Ovary (tissue), 7 donors: ENCODE measurements at regions not wholly inside any gene's neighbourhood (a gene's known extent, or its start where the extent isn't known, plus 50 kb on each side); places are given as distances from the start of the nearest gene placed in this dataset.
"Not testable (repeated sequence)": the region's sequence is repeated elsewhere in the genome, so short reads cannot be mapped to it uniquely, and the experiment has no call there.

Experiments
- DNase-seq, 5 donors: peaks; one replicate each; pipeline ENCODE4 v3.0.0-alpha.2; 2019 to 2020
- H3K27ac ChIP-seq, 2 donors: fragments of 200-600 bp; one replicate each; pipeline versions ENCODE4 v1.5.1 to v1.8.0; 2019 to 2022
- H3K27me3 ChIP-seq: fragments of 200-600 bp; one replicate; pipeline ENCODE4 v1.8.0; 2022
- H3K36me3 ChIP-seq: fragments of 200-600 bp; sonication (generic); one replicate; pipeline ENCODE4 v1.5.1; 2019
- H3K4me1 ChIP-seq: one replicate; pipeline ENCODE4 v1.8.1; 2013; ENCODE audit warnings: mild to moderate bottlenecking, moderate library complexity; ENCODE audit not compliant: insufficient read depth
- H3K4me3 ChIP-seq: fragments of 200-600 bp; sonication (generic); one replicate; pipeline ENCODE4 v1.5.1; 2017
- H3K9me3 ChIP-seq, 2 donors: fragments of 200-600 bp in 1 of 2; sonication (generic) in 1 of 2; one replicate each; pipeline versions ENCODE4 v1.5.1 to v1.8.1; 2013 to 2019; ENCODE audit warnings: mild to moderate bottlenecking in 1 of 2, moderate library complexity in 1 of 2
- EP300 ChIP-seq: sonication (generic); formaldehyde crosslinking; IDR thresholded peaks from one replicate; pipeline ENCODE4 v1.6.1; 2017; ENCODE audit warnings: antibody characterized with exemption
- POLR2A ChIP-seq: fragments of 450-650 bp; IDR thresholded peaks from one replicate; pipeline ENCODE4 v1.6.1; 2017; ENCODE audit warnings: antibody characterized with exemption, mild to moderate bottlenecking, moderate library complexity
- WGBS, 3 donors: extraction: QIAGEN DNeasy Blood & Tissue Kit in 1 of 3; methylation state at CpG; one replicate each; pipeline versions ENCODE4 v1.1.5 to v1.1.7; 2013 to 2017; 5-methylcytosine and 5-hydroxymethylcytosine counted together
- intact Hi-C, 4 donors: fragments of 100-400 bp; cut with DNase I; formaldehyde crosslinking; loops; one replicate each; pipeline versions ENCODE4 v1.11.0 to v1.15.1; 2022 to 2023
- TF ChIP-seq, protein P1 (sequence below), 3 donors: fragments of 450-650 bp in 2 of 3; fragments of 200-600 bp in 1 of 3; IDR thresholded peaks; one replicate each; pipeline versions ENCODE4 v1.5.1 to v1.8.0; 2016 to 2022; ENCODE audit warnings: antibody characterized with exemption in 3 of 3, mild to moderate bottlenecking in 1 of 3
- donor health status: DM: no; HTN: no; CAD: no; lungs with moderate emphysema.
- donor health status: DM: no; HTN: no; CAD: no.
- donor health status: Bipolar disorder and iron deficiency.
- donor health status: DM: no; HTN: no; CAD: no.
- donor health status: DM: yes; HTN: yes; CAD: no.

DNA sequence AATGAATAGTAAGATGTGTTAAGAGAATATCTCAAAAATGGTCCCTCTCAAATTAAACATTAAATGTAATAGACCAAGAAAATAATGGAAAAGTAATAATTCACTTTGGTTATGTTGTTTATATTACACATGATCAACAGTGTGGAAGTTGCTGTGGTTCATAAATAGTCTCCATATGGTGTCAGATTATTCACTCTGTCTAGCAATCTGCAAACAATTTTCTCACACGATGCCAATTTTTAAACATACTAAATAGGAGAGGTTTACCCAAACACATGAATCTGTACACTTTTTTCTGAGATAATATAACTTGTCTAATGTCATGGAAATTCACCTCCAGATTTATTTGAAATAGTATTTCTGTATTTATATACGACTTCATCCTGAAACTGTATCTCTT, 217.4 kb upstream of the FBXL7 start:
- WGBS, 3 donors, result 42 to 56% (median 43%) methylated on average over 2 of the region's 2 CpGs
- no peak for DNase-seq
- Histone ChIP-seq H3K27me3 (no peaks in the 10 kb centered on the region), H3K4me3 (no peak overlapping the region), H3K4me1 (peaks cover 3% of the 10 kb centered on the region), H3K36me3 (no peaks in the 10 kb centered on the region), H3K27ac (no peak overlapping the region), H3K9me3 (no peaks in the 10 kb centered on the region)
- TF ChIP-seq, protein P1, sequence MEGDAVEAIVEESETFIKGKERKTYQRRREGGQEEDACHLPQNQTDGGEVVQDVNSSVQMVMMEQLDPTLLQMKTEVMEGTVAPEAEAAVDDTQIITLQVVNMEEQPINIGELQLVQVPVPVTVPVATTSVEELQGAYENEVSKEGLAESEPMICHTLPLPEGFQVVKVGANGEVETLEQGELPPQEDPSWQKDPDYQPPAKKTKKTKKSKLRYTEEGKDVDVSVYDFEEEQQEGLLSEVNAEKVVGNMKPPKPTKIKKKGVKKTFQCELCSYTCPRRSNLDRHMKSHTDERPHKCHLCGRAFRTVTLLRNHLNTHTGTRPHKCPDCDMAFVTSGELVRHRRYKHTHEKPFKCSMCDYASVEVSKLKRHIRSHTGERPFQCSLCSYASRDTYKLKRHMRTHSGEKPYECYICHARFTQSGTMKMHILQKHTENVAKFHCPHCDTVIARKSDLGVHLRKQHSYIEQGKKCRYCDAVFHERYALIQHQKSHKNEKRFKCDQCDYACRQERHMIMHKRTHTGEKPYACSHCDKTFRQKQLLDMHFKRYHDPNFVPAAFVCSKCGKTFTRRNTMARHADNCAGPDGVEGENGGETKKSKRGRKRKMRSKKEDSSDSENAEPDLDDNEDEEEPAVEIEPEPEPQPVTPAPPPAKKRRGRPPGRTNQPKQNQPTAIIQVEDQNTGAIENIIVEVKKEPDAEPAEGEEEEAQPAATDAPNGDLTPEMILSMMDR (IDR thresholded peaks at IDR 0.05), result no peak
- TF ChIP-seq POLR2A (no peak), EP300 (no peak)
- intact Hi-C loops, result no loop called here

DNA sequence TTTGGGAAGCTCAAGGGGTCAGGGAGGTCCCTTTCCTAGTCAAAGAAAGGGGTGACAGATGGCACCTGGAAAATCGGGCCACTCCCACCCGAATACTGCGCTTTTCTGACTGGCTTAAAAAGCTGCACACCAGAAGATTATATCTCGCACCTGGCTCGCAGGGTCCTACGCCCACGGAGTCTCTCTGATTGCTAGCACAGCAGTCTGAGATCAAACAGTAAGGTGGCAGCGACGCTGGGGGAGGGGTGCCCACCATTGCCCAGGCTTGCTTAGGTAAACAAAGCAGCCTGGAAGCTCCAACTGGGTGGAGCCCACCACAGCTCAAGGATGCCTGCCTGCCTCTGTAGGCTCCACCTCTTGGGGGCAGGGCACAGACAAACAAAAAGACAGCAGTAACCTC, 228.4 kb upstream of the FBXL7 start:
- H3K36me3 ChIP-seq, intact Hi-C loops, H3K9me3 ChIP-seq, H3K27me3 ChIP-seq, H3K4me3 ChIP-seq, DNase-seq, H3K4me1 ChIP-seq, H3K27ac ChIP-seq: not testable (repeated sequence)
- WGBS, 3 donors, result 66 to 71% (median 66%) methylated on average over 9 of the region's 9 CpGs

DNA sequence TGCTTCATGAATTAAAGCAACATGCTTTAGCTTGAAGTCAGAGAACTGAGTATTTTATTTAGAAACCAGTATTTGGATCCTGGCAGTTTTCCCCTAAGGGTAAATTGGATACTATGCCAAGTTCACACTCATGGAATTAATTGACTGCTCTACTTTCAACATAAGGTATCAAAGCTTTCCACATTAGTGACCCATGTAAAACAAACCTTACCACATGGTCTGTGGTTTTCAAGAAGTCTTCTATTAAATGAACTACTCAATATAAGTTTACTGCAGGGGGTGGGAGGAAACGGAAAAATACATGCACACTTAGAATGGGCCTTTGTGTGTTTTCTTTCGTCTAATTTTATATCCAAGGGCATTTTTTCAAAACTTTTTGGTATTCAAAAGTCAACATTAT, 232.0 kb upstream of the FBXL7 start:
- no peaks in the 10 kb centered on the region for H3K36me3 ChIP-seq
- H3K27me3 ChIP-seq, result no peaks in the 10 kb centered on the region
- intact Hi-C loops, result no loop called here
- TF ChIP-seq EP300 (no peak), POLR2A (no peak)
- TF ChIP-seq, protein P1 (IDR thresholded peaks at IDR 0.05), result no peak
- H3K4me1 ChIP-seq, result no peaks in the 10 kb centered on the region
- no peaks in the 10 kb centered on the region for H3K9me3 ChIP-seq
- no peak overlapping the region for H3K4me3 ChIP-seq
- no peak overlapping the region for H3K27ac ChIP-seq
- no peak for DNase-seq
- 53 to 64% (median 57%) methylated on average over 2 of the region's 2 CpGs for WGBS, 3 donors

DNA sequence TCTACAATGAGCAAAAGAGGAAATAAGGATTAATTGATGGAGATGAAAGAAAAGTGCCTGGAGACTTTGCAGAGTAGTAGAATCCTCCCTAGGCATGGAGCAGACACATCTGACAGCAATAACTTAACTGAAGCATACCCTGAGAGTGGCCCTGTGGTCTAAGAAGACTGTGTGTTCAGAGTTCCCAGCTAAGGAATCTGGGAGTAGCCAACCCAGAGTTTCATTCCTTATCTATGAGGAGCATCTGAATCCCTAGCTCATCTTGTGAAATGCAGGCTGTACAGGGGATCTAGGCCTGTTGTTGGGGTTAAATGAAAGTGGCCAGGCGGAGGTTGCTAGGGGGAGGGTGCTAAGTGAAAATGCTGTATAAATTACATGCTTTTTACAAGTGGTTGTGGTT, 233.1 kb upstream of the FBXL7 start:
- no peaks in the 10 kb centered on the region for H3K9me3 ChIP-seq
- TF ChIP-seq, protein P1 (IDR thresholded peaks at IDR 0.05), result no peak
- no peak for TF ChIP-seq POLR2A
- TF ChIP-seq EP300, result no peak
- H3K4me1 ChIP-seq, result no peaks in the 10 kb centered on the region
- H3K36me3 ChIP-seq, result no peaks in the 10 kb centered on the region
- DNase-seq, result no peak
- no peaks in the 10 kb centered on the region for H3K27me3 ChIP-seq
- H3K27ac ChIP-seq, result no peak overlapping the region
- no peak overlapping the region for H3K4me3 ChIP-seq
- intact Hi-C loops, result no loop called here
- WGBS, 3 donors, result 80 to 100% (median 91%) methylated on average over 1 of the region's 1 CpG

DNA sequence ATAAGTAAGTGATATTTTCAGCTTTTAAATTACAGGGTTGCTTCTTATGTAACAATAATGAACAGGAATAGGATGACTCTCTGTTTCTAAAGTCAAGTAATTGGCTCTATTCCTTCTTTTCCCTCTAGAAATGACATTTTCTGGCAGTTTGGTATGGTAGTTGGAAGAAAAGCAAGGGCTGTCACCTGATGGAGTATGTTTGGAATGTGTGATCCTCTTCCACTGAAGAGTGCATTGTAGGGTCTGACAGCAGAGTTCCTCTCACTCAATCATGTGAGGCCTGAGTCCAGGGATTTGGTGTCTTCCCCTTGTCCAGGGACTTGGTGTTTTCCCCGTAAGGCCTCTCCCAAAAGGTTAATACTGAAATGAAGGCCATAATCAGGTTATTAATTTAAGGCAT, 233.8 kb upstream of the FBXL7 start:
- TF ChIP-seq, protein P1 (IDR thresholded peaks at IDR 0.05), result no peak
- TF ChIP-seq EP300, result no peak
- no peak for TF ChIP-seq POLR2A
- intact Hi-C loops, result no loop called here
- Histone ChIP-seq H3K4me3 (no peak overlapping the region), H3K9me3 (no peaks in the 10 kb centered on the region), H3K27me3 (no peaks in the 10 kb centered on the region), H3K4me1 (peaks cover 2% of the 10 kb centered on the region), H3K36me3 (no peaks in the 10 kb centered on the region), H3K27ac (no peak overlapping the region)
- 91 to 96% (median 95%) methylated on average over 1 of the region's 1 CpG for WGBS, 3 donors
- DNase-seq, result no peak
